ENCODE measurements at regions not wholly inside any gene's neighbourhood (a gene's known extent, or its start where the extent isn't known, plus 50 kb on each side); places are given as distances from the start of the nearest gene placed in this dataset.
"Not testable (repeated sequence)": the region's sequence is repeated elsewhere in the genome, so short reads cannot be mapped to it uniquely, and the experiment has no call there.

- H3K23me2 ChIP-seq (ENCODE audit: low read depth, low read length): no peaks in the 10 kb centered on the region
- H3K79me2 ChIP-seq (ENCODE audit: control insufficient read depth in 1 of 2, insufficient read depth in 2 of 2, low read length in 2 of 2): no peaks in the 10 kb centered on the region
- no peak overlapping the region for H3K14ac ChIP-seq (ENCODE audit: insufficient read length)
- no peak for TF ChIP-seq NRF1 (IDR thresholded peaks at IDR 0.05; ENCODE audit: low read depth, low read length)
- no peak for TF ChIP-seq YY1 (IDR thresholded peaks at IDR 0.05; ENCODE audit: low read depth, low read length)
- no peak overlapping the region for H2AK5ac ChIP-seq (ENCODE audit: low read depth, low read length)
- DNase-seq (ENCODE audit: low read depth in 1 of 2, low spot score in 2 of 2) (no peak), FAIRE-seq (no peak)
- H2BK5ac ChIP-seq (ENCODE audit: low read depth, low read length): no peak overlapping the region
- H3K18ac ChIP-seq (ENCODE audit: extremely low read depth, low read length): no peak overlapping the region
- no peak overlapping the region for H4K5ac ChIP-seq (ENCODE audit: insufficient read length, low read depth, low read length)
- H3K9me3 ChIP-seq (ENCODE audit: insufficient read depth in 2 of 2, low read depth in 1 of 2, low read length in 1 of 2): no peaks in the 10 kb centered on the region
- H2BK20ac ChIP-seq (ENCODE audit: low read length): no peak overlapping the region
- H3K23ac ChIP-seq (ENCODE audit: insufficient read length): no peak overlapping the region
- H4K20me1 ChIP-seq (replicated peaks in 1 of 2; ENCODE audit: control insufficient read depth in 1 of 2, insufficient read depth in 2 of 2, low read length in 2 of 2): no peaks in the 10 kb centered on the region
- H3K27me3 ChIP-seq (replicated peaks in 1 of 4; ENCODE audit: control insufficient read depth in 3 of 4, extremely low read depth in 1 of 4, insufficient read depth in 3 of 4, low read length in 3 of 4): no peaks in the 10 kb centered on the region
- H3K27ac ChIP-seq (ENCODE audit: low read depth, low read length): no peak overlapping the region
- H3K56ac ChIP-seq (replicated peaks; ENCODE audit: insufficient read length, low read depth, low read length): no peak overlapping the region
- no peak overlapping the region for H3K9ac ChIP-seq (replicated peaks in 1 of 4; ENCODE audit: extremely low read depth in 1 of 4, low read depth in 3 of 4, low read length in 3 of 4)
- WGBS, 2 experiments (ENCODE audit: extremely low coverage in 1 of 2, insufficient coverage in 1 of 2, insufficient read length in 1 of 2, insufficient replicate concordance in 2 of 2, low coverage in 1 of 2, low lambda C conversion rate in 2 of 2, missing lambda C conversion rate in 1 of 2): 91% methylated on average over 3 of the region's 6 CpGs; no CpG with 5 or more reads in 1 of the 2 experiments
- no peak overlapping the region for H2BK120ac ChIP-seq (replicated peaks; ENCODE audit: low read depth, low read length)
- H3K36me3 ChIP-seq (ENCODE audit: control insufficient read depth in 2 of 4, insufficient read depth in 4 of 4, low read length in 3 of 4): no peaks in the 10 kb centered on the region
- H2BK15ac ChIP-seq (ENCODE audit: low read length): no peak overlapping the region
- no peaks in the 10 kb centered on the region for H3K79me1 ChIP-seq (ENCODE audit: low read depth, low read length)
- H3K4ac ChIP-seq (replicated peaks; ENCODE audit: insufficient read length, low read depth, low read length): no peak overlapping the region
- H4K91ac ChIP-seq (replicated peaks; ENCODE audit: insufficient read length, low read length): no peak overlapping the region
- H3K4me1 ChIP-seq (replicated peaks in 1 of 4; ENCODE audit: control insufficient read depth in 3 of 4, insufficient read depth in 4 of 4, low read length in 3 of 4): no peaks in the 10 kb centered on the region
- H3K4me2 ChIP-seq (ENCODE audit: insufficient read depth in 1 of 2, low read depth in 2 of 2, low read length in 2 of 2): no peak overlapping the region
- ChIA-PET CTCF (ENCODE audit: partially characterized antibody) (interaction anchor here (1.0 kb wide), 1 partner anchor 162 kb away, joined by 3 read pairs; no protein-coding TSS in a partner anchor), POLR2A (ENCODE audit: partially characterized antibody) (no interaction called here)
- no peak overlapping the region for H2BK12ac ChIP-seq (ENCODE audit: low read depth, low read length)
- no peak overlapping the region for H2AFZ ChIP-seq (ENCODE audit: low read length)
- no peak overlapping the region for H4K8ac ChIP-seq (ENCODE audit: extremely low read depth, insufficient read depth, low read length)
- no peak overlapping the region for H3K4me3 ChIP-seq (ENCODE audit: extremely low read depth in 1 of 4, insufficient read depth in 2 of 4, low read depth in 3 of 4, low read length in 4 of 4)
Measured at GRCh38 chrX:83630662-83631061, 122.6 kb downstream of the POU3F4 start.

GRCh38 chrX:83649706-83650105 lies 141.6 kb downstream of the POU3F4 start:
- H2BK5ac ChIP-seq (ENCODE audit: low read depth, low read length); H2AFZ ChIP-seq (ENCODE audit: low read length); H3K4me1 ChIP-seq (replicated peaks in 1 of 4; ENCODE audit: control insufficient read depth in 3 of 4, insufficient read depth in 4 of 4, low read length in 3 of 4); H4K91ac ChIP-seq (replicated peaks; ENCODE audit: insufficient read length, low read length); H3K4ac ChIP-seq (replicated peaks; ENCODE audit: insufficient read length, low read depth, low read length); H3K9ac ChIP-seq (replicated peaks in 1 of 4; ENCODE audit: extremely low read depth in 1 of 4, low read depth in 3 of 4, low read length in 3 of 4); H3K18ac ChIP-seq (ENCODE audit: extremely low read depth, low read length); H3K23ac ChIP-seq (ENCODE audit: insufficient read length); H3K27ac ChIP-seq (ENCODE audit: low read depth, low read length); H3K36me3 ChIP-seq (ENCODE audit: control insufficient read depth in 2 of 4, insufficient read depth in 4 of 4, low read length in 3 of 4); H4K20me1 ChIP-seq (replicated peaks in 1 of 2; ENCODE audit: control insufficient read depth in 1 of 2, insufficient read depth in 2 of 2, low read length in 2 of 2); H3K79me1 ChIP-seq (ENCODE audit: low read depth, low read length); H3K9me3 ChIP-seq (ENCODE audit: insufficient read depth in 2 of 2, low read depth in 1 of 2, low read length in 1 of 2); H4K5ac ChIP-seq (ENCODE audit: insufficient read length, low read depth, low read length); H3K4me3 ChIP-seq (ENCODE audit: extremely low read depth in 1 of 4, insufficient read depth in 2 of 4, low read depth in 3 of 4, low read length in 4 of 4); H3K14ac ChIP-seq (ENCODE audit: insufficient read length); CTCF ChIA-PET (ENCODE audit: partially characterized antibody); H2BK120ac ChIP-seq (replicated peaks; ENCODE audit: low read depth, low read length); H4K8ac ChIP-seq (ENCODE audit: extremely low read depth, insufficient read depth, low read length); H3K4me2 ChIP-seq (ENCODE audit: insufficient read depth in 1 of 2, low read depth in 2 of 2, low read length in 2 of 2); DNase-seq (ENCODE audit: low read depth in 1 of 2, low spot score in 2 of 2); H3K27me3 ChIP-seq (replicated peaks in 1 of 4; ENCODE audit: control insufficient read depth in 3 of 4, extremely low read depth in 1 of 4, insufficient read depth in 3 of 4, low read length in 3 of 4); H2AK5ac ChIP-seq (ENCODE audit: low read depth, low read length); H3K23me2 ChIP-seq (ENCODE audit: low read depth, low read length); H2BK15ac ChIP-seq (ENCODE audit: low read length); H3K56ac ChIP-seq (replicated peaks; ENCODE audit: insufficient read length, low read depth, low read length); H2BK12ac ChIP-seq (ENCODE audit: low read depth, low read length); FAIRE-seq; POLR2A ChIA-PET (ENCODE audit: partially characterized antibody); H3K79me2 ChIP-seq (ENCODE audit: control insufficient read depth in 1 of 2, insufficient read depth in 2 of 2, low read length in 2 of 2); H2BK20ac ChIP-seq (ENCODE audit: low read length): not testable (repeated sequence)
- WGBS, 2 experiments (ENCODE audit: extremely low coverage in 1 of 2, insufficient coverage in 1 of 2, insufficient read length in 1 of 2, insufficient replicate concordance in 2 of 2, low coverage in 1 of 2, low lambda C conversion rate in 2 of 2, missing lambda C conversion rate in 1 of 2): no CpG with 5 or more reads among the region's 4 CpGs
